Head of caudate nucleus (tissue), 42 donors: ENCODE measurements at regions not wholly inside any gene's neighbourhood (a gene's known extent, or its start where the extent isn't known, plus 50 kb on each side); places are given as distances from the start of the nearest gene placed in this dataset.
A peak's percentile ranks its signal among the peaks of the same experiment; 100 is the strongest.

Source experiments
- DNase-seq, 42 donors: peaks; one replicate each; pipeline versions ENCODE4 v3.0.0 to v3.0.0-alpha.2; 2020 to 2021; ENCODE audit warnings: mixed read lengths in 7 of 42
- intact Hi-C: fragments of 100-400 bp; cut with DNase I; formaldehyde crosslinking; loops from one replicate; pipeline ENCODE4 v1.15.0; 2022

DNA sequence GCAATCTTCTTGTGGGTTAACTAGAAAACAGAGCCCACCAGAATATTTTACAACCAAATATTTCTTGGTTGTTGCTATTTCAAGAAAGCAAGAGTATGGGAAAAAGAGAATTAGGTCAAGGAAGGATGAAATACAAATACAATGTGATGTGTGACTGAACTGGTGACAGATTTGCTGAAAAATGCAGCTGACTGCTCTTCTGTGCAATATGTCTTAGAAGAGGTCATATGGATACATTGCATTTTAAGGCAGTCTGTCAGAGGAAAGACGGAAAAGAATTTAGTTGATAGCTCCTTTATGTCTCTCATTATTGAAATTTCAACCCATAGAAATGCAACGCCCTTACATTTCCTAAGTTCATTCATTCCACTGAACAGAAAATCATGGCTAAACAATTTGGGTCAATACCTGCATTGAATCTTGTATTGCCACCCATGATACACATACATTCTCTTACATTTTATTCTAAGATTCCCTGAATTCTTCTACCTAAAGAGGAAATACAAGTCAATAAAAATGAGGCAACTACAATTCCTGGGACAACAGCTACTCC is 423.1 kb downstream of the ADAM29 start:
- DNase-seq, result no peak
- intact Hi-C loops, result no loop called here

DNA sequence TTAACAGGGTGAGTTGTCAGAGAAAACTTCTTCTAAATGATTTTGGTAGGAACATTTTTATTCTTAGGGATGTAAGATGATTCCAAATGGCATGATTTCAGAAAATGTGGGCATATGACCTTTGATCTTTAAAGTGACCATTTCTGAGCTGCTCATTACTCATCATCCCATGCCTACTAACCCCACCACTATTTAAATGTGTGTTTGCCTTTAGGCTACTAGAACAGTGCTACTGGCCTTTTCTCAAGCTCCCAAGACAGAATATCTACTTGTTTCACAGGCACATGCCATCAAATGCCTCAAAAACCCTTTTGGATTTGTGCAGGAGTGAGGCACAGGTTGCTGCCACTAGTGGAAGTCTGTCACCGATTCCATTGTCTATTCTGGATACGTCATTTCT is 428.2 kb downstream of the ADAM29 start:
- intact Hi-C loops, result no loop called here
- no peak for DNase-seq

DNA sequence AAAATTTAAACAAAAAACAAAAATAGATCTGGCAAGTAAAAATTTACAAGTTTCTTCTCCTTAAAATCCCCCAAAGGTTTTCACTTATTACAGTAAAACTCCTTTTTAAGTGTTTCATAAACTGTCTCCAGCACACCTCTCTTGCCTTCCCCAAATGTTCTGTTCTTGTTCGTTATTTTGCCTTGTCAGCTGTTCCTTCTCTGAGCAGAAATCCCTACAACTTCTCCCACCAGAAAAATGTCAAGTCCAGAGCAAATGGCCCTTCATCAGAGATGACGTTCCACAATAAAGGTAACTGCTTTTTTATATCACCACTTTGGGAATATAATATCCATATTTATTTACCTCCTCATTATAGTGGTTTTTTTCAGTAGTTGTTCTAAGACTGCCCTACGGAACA is 432.1 kb downstream of the ADAM29 start:
- intact Hi-C loops, result no loop called here

DNA sequence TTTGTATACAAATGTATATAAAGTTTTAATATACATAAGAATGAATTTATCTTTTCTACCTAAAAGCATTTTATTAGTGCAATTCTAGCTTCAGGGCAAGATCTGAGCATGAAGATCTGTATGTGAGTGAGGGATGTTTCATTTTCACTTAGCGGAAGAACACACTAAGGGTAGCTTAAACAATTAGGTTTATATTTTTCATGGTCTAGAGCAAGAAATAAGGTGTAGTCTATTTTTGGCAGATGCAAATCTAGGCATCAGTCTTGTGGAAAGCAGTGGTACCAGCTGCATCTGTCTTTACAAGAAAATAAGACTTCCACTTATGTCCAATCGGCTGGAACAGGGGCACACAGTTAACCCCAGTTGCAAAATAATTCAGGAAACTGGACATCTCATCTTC is 433.3 kb downstream of the ADAM29 start:
- intact Hi-C loops, result no loop called here
- DNase-seq, result no peak

More for the DNA sequence above, 432.1 kb downstream of the ADAM29 start:
- no peak for DNase-seq

DNA sequence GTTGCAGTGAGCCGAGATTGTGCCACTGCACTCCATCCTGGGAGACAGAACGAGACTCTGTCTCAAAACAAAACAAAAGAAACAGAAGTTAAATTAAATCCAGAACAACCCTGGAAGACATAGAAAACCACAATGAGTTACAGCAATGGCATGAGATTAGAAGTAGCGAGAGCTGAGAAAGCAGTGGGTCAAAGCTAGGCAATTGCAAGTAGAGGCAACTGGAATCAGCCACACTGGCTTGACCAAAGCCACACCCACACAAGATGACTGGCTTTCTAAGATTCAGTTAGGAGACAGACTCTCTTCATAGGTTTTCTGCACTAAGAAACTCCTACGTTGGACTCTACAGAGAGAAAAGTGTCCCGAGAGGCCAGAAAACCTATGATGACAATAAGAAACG is 443.0 kb downstream of the GPM6A start:
- intact Hi-C loops, result no loop called here
- no peak for DNase-seq

DNA sequence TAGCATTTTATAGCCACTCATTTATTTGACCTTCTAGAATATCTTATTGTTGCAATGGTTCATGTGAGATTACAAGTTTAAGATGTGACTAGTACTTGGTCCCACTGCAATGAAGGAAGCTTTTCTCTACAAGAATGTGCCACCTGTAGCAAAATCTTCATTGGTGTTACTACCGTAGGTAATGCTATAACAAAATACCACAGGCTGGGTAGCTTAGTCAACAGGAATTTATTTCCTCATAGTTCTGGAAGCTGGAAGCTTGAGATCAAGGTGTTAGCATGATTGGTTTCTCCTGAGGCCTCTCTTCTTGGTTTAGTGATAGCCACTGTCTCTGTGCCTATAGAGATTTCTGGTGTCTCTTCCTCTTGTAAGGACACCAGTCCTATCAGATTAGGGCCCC is 441.0 kb downstream of the GPM6A start:
- DNase-seq, result no peak
- intact Hi-C loops, result no loop called here

DNA sequence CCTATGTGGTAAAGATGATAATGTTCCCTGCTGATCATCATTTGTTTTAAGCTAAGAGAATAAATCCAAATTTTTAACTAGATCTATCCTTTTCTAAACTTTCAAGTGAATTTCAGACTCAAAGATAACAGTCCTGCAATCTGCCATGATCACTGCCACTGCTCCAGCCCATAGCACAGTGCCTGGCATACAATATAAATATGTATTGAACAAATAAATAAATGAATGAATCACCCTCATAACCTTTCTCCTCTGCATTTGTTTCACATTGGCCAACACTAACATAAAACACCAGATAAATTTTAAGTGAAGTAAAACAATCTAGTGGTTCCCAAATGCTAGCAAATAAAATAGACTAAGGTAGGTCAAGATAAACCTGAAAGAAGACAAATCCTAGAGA is 439.0 kb downstream of the GPM6A start:
- intact Hi-C loops, result no loop called here
- no peak for DNase-seq

DNA sequence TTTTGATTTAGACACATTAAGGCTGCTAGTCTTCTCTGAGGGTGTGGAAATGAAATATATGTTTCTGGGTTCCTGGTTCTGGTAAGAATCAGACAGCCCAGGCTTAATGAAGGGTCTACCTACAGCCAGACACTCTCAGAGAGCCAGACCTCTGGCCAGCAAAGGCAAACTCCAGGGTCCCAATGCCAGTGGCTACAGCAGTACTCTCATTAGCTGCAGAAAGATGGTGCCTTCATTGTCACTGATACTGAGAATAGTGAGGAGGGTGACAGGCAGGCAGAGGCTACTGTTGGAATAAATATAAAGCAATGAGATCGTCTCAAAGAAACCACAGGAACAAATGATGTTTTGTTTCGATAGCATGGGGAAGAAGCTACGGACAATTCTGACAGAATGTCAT is 437.6 kb downstream of the GPM6A start:
- intact Hi-C loops, result no loop called here
- DNase-seq, result peak in 1 of 42 donors; percentile 4

DNA sequence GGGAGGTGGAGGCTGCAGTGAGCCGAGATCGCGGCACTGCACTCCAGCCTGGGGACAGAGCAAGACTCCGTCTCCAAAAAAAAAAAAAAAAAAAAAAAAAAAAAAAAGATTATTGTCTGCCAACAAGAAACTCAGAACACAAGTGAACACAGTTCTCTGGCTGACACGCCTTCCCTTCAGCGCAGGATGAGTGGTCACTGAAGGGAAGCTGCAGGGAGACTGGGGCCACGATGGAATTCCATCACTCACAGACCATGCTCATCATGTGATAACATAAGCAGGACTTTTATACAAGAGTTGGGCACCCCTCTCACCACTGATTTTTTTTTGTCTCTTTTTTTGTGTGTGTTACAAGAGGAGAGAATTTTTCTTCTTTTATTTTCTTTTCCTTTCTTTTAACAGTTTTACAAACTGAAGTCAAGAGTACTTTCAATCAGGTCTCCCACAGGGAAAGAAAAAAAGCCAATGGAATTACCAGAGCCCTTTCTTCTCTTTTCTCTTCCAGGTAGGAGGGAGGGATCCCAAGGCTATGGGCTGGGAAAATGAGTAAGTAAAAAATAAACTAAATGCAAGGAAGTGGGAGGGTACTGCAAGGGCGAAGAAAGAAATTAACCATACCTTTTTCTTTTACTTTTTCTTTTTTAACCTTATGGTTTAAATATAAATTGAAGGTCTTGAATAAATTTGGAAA is 435.6 kb downstream of the GPM6A start:
- no peak for DNase-seq

DNA sequence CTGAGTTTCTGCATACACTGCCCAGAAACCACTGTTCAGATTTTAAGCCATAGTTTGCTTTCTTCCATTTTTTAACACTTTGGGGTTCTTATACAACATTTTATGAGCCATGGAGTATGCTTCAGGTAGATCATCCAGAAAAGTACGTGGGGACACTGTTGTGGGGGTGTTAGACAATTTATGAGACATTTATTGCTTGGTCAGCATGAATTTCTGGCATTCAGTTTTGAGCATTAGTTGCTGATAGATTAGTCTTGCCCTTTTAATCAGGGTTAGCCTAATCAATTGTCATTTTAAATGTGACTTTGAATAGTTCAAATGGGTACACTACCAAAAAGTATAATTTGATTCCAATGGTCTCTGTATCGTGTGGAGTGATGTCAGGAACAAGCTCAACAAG is 434.9 kb downstream of the GPM6A start:
- intact Hi-C loops, result no loop called here

More for the DNA sequence above, 435.6 kb downstream of the GPM6A start:
- intact Hi-C loops, result no loop called here

DNA sequence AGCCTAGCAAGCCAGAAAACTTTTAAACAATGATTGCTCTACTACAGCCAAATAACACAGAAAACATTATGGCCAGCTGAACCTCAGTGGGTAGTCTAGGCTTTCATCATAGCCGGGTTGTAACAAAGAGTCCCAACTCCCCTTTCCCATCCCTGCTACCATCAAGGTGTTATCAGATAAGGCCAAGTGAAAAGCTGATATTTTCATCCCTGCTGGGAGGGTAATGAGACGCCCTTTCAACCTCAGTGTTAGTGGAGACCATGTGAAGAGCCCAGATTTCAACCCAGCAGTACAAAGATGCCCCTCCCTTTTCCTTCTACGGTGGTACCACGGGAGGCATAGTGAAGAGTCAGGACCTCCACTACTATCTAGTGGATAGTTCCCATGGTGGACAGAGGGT is 433.7 kb downstream of the GPM6A start:
- intact Hi-C loops, result no loop called here
- DNase-seq, result no peak

More for the DNA sequence above, 434.9 kb downstream of the GPM6A start:
- no peak for DNase-seq

DNA sequence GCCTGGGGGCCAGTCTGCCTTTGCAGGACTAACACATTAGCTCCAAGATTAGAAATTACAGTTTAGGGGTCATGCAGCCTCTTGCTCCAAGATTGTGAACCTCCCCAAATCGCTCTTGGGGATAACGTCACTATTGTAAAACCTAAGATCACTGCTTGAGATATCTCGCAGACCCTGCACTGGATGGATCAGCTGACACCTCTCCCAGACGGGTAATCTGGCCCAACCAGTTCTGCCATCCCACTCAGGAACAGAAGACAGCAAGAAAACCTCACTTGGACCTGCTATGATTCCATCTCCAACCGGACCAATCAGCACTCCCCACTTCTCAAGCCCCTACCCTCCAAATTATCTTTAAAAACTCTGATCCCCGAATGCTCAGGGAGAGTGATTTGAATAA is 431.2 kb downstream of the GPM6A start:
- no peak for DNase-seq
- intact Hi-C loops, result no loop called here

DNA sequence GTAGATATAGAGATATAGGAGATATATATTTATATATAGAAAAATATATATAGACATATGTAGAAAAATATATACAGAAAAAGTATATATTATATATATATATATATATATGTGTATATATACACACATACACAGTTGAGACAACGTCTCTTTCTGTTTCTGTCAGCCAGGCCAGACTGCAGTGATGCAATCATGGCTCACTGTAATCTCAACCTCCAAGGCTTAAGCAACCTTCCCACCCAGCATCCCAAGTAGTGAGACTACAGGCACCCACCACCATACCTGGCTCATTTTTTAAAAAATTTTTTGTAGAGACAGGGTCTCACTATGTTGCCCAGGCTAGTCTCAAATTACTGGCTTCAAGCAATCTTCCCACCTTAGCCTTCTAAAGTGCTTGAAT is 426.3 kb downstream of the GPM6A start:
- intact Hi-C loops, result no loop called here
- DNase-seq, result no peak

DNA sequence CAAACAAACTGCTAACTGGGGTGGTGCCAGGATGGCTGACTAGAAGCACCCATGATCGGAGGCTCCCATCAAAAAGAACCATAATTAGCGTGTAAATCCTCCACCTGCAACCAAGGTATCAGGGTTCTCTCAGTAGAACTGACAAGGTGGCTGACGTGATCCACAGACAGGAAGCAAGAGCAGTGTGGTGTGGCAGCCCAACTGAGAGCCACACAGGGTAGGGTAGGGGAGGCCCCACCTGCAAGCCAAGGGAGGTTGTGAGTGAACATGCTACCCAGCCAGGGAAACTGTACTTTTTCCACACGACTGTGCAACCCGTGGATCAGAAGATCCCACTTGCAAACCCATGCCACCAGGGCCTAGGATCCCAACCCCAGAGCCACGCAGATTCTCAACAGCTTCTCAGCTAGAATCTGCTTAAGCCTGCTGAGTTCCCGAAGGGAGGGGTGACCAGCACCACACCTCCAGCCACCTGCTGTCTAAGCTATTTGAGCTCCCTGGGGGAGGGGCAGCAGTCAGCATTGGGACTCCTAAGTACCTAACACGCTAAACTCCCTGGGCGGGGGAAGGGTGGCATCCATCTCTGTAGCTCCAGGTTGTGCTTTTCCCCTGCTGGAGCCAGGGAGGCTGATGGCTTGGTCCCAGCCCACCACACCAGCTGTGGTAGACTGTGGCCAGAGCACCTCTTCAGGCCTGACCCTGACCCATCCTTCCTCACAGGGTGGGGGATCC is 425.1 kb downstream of the GPM6A start:
- DNase-seq, result no peak
- intact Hi-C loops, result no loop called here

DNA sequence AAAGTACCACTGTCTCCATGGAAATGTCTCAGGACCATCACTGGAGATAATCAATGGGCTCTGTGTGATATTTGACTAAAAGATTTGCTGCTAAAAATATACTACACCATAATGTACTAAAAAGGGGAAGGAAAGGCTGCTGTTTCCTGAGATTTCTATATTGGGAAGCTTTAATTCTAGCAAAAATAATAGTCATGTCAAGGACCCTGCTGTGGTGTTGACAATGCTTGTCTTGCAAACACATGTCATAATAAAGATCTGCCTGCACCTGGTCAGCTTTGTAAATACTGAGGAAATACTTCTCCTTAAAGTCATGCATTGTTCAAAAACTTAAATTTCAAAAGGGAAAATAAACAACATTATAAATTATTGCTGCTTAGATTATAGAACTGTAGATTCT is 417.9 kb downstream of the GPM6A start:
- intact Hi-C loops, result no loop called here
- no peak for DNase-seq

DNA sequence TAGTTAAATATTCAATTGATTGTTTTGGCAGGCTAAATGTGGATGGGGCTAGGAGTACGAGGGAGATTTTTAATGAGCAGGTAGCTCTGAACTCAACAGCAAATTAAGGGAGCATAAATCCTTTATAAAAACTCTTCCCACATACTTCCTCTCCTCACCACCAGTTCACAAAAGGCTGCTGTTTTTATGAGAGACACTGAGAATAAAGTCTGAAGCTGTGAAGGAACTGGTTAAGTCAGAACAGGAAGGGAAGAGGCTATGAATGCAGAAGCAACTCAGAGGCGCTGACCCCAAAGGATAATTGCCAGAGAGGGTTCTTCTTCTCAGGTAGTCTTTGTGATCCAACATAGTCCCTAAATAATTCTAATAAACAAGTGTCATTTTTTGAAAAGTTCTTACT is 406.1 kb downstream of the GPM6A start:
- DNase-seq, result no peak
- intact Hi-C loops, result no loop called here

DNA sequence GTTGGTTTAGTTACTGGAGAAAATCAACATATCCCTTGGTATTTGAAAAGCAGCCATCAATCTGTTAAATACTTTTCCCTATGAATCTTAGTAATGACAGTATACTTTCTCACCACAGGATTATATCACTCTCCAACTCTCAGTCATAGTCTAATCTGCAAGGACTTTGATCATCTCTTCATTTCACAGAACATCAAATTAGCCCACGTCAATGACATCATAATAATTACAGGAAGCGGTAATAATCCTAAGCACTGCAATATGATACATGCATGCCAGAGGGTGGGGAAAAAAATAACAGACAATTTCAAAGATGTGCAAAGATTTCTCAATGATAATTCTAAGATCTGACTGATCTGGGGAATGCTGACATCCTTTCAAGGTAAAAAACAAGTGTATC is 404.1 kb downstream of the GPM6A start:
- no peak for DNase-seq
- intact Hi-C loops, result no loop called here

DNA sequence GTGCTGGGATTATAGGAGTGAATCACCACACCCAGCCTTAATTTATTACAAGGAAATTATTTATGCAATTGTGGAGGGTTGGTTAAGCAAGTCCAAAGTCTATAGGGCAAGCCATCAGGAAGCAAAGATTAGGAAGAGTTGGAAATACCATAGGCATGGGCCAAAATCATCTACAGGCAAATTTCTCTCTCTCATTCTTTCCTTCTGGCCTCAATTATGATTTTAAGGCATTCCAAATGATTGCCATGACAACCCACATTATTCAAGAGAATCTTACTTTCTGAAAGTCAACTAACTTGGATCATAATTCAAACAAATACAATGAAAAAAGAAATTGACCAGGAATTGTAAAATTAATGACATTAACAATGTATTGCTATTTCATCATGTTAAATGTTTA is 400.8 kb downstream of the GPM6A start:
- no peak for DNase-seq
- intact Hi-C loops, result no loop called here

DNA sequence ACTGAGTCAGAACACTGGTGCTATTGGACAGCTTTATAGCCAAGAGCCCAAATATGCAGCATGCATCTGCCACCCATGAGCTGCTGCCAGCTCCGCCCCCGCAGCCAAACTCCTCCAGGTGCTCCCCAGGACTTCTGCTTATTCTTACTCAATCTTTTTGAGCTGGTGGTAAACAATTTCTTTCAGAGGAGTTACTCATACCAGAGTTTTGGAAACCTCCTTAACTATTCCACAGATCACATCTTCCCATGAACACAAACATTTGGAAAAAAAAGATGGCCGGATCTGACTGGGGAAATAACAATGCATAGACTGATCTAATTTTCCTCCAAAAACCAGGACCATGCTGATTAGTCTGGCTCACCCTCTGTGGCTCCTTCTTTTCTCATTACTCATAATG is 399.9 kb downstream of the GPM6A start:
- intact Hi-C loops, result no loop called here
- DNase-seq, result no peak

DNA sequence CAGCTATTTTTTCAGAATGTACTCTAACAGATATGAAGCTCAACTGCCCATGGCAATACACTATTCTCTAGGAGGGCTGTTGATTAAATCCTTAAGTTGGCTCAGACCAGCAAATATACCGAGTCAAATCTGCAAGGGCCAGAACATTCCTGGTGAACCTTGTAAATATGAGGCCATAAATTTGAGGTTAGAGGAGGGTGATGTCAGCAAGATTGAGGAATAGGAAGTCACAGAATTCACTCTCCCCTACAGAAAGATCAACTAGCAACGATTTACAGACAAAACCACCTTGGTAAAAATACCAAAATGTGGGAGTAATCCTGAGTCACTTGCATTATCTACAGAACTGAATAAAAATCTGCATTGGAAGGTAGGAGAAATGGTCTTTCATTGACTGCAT is 399.3 kb downstream of the GPM6A start:
- no peak for DNase-seq
- intact Hi-C loops, result no loop called here

DNA sequence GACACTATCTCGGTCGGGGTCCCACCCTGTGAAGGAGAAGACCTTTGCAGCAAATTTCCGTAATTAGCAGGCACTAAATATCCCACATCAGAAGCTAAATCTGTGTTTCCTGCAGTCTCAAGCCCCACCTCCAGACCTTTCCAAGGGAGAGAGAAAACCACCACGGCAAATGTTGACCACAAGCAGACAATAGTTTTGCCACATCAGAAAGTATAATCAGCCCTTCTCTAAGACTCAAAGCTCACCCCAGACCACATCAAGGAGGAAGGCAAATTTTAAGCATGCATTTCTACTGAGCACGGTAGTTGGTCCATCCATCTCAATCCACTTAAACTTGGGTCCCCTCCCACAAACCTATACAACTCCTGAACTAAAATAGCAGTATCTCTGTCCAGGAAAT is 398.5 kb downstream of the GPM6A start:
- DNase-seq, result no peak
- intact Hi-C loops, result no loop called here
